HG03565 (cell line): ENCODE measurements at regions not wholly inside any gene's neighbourhood (a gene's known extent, or its start where the extent isn't known, plus 50 kb on each side); places are given as distances from the start of the nearest gene placed in this dataset.

Experiments used
- ATAC-seq: cut with Tn5 transposase; IDR thresholded peaks from one replicate; pipeline ENCODE4 v1.9.1; 2021; ENCODE audit warnings: mild to moderate bottlenecking, moderate library complexity; ENCODE audit not compliant: unreplicated experiment

DNA sequence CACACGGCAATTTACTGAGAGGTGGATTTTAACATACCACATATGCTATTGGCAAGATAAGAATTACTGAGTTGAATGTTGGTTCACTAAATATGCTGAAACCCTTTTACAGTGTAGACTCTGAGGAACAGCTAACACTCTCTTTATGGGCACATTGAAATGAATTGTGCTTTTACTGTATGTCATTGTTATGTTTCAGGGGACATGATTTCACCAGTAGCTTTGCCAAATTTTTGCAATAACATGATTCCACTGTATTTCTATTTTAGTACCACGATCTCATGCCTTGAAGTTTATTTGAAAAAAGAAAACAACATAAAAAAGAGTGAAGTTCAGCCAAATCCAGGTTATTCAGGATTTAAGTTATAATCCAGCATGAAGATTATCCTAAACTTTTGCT lies 188.5 kb downstream of the HLX start:
- no peak for ATAC-seq

- ATAC-seq, result peak; percentile 72
Measured at GRCh38 chr1:221069178-221069903, 190.1 kb downstream of the HLX start.

DNA sequence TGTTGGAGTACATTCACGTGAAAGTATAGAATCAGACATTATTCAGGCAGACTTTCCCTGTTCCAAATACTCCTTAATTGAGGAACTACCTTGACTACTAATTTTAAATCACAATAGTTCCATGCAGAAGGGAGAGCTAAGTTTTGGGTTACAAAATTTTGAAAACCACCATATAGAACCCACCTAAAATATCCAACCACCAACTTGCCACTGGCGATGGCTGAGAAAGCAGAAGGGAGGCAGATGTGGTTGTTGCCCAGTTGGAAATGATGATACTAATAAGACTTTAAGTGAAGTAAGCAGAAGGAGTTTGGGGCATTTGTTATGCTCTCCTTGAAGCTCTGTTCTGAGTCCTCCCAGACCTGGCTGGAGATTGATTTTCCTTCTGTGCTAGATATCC lies 190.7 kb downstream of the HLX start:
- ATAC-seq, result no peak

- no peak for ATAC-seq
Measured at GRCh38 chr1:221071777-221072176, 192.5 kb downstream of the HLX start.

DNA sequence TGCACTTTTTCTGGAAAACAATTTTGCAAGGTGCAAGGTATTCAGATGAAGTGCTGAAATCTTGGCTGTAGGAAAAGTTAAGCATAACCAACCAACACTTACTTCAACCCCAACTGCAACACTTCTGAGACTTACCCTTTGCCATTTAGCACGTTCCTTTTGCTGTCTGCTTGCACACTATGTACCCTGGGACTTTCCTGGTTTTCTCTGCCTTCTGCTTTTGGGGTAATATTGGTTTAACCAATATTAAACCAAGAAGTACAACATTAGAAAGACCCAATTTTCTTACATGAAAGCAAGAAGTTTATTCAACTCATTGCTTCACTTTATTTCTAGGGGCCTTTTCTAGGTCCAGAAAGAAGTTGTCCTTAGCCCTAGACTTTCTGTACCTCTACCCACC lies 193.0 kb downstream of the HLX start:
- ATAC-seq, result no peak

GRCh38 chr1:221074332-221074731 lies 195.1 kb downstream of the HLX start:
- no peak for ATAC-seq

DNA sequence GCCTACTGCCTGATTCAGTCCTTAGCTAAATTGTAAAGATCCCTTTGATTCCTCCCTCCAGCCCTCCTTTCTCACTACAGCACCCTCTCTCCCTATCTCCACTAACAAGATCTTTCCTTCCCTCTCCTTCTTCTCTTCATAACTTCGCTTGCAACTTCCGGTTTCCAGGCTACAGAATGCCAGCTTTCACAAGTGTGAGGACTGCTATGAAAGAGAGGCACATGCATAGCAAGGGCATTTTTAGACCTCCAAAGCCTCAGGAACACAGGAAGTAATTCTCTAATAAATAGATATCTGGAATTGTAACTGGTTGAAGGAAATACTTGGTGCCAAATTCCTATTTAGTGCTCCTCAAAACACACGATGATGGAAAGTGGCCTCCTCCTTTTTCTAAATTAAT lies 196.7 kb downstream of the HLX start:
- no peak for ATAC-seq

DNA sequence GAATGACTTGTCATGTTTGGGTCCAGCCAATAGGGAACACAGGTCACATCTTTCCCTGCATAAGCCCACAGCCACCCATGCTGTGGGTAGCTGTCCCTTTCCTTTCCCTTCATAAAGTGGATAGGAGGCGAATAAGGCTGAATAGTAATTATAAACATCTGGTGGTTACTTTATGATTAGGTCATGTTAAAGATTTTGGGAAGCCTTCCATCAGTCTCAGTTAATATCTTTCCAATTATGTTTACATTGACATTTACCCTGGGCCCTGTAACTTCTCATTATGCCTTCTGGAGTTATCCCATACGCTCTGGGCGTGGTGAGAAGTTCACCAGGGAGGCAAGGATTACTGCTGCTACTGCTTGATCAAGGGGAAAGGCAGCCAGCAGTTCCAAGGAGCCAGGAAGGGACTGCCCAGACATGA lies 197.2 kb downstream of the HLX start:
- no peak for ATAC-seq

GRCh38 chr1:221078260-221078965 lies 199.2 kb downstream of the HLX start:
- ATAC-seq, result no peak

DNA sequence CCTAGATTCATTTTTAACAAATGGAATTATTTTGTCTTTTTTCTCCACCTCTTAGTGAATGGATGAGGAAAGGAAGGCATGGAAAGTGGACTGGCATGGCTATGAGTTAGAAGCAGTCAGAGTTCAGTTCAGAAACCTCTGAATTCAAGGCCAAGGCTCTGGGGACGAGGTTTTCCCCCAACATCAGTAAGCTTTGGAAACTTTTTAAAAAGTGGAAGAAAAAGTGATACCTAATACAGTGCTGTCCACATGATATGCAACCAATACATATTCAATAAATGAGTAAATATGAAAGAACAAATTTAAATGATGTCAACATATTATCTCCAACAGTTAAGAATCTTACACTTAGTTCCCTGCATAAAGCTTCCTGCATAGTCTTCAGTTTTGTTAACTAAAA lies 204.7 kb downstream of the HLX start:
- no peak for ATAC-seq

GRCh38 chr1:221084681-221085080 lies 205.4 kb downstream of the HLX start:
- ATAC-seq, result no peak

DNA sequence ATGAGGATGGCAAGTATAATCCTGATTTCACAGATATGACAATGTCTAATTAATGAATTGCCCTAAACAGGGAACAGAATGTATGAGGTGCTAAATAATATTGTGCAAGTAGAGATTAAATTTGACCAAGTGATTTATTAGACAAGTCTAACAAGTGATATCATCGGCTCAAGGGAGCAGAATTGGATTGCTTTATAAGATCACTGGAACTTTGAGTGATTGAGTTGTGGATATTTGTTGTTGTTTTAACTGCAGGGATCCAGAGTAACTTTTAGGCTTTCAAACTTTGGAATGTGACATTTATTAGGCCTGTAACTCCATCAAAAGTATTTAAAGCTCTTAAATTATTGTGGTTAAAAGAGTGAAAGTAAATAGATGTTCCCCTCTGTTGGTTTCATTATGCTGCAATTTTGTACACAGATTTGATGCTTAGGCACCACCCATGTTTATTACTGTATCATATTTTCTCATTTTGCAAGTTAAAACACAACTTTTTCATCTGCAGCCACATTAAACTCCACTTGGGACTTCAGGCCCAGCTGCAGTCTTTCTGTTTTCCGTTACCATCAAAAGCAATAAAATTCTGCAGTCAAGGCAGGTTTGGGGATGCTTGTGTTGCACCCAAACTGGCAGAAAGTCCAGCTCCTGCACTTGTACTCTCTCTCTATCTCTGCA lies 206.6 kb downstream of the HLX start:
- ATAC-seq, result no peak

DNA sequence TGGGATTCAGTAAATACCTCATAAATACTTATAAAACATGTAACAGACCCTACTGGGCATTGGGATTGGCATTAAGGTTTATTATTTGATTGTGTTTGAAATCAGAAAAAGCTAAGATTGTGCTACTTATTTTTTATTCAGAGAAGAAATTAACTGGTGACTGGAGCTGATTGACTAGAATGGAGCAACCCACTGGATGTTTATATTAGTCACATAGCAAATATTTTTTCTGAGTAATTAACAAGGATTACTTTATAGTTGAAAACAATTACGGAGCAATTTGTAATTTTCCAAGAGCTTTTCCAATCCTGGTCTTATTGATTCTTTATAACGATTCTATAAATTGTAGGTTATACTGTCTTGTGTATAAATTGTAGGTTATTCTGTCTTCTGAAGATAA lies 208.7 kb downstream of the HLX start:
- no peak for ATAC-seq

- ATAC-seq, result no peak
Measured at GRCh38 chr1:221089273-221089672, 210.0 kb downstream of the HLX start.

GRCh38 chr1:221089803-221090202 lies 210.6 kb downstream of the HLX start:
- ATAC-seq, result no peak

- no peak for ATAC-seq
Measured at GRCh38 chr1:221093903-221094791, 214.9 kb downstream of the HLX start.

GRCh38 chr1:221097479-221098281 lies 218.4 kb downstream of the HLX start:
- ATAC-seq, result no peak

- no peak for ATAC-seq
Measured at GRCh38 chr1:221098471-221099405, 219.5 kb downstream of the HLX start.
